ENCODE measurements at regions not wholly inside any gene's neighbourhood (a gene's known extent, or its start where the extent isn't known, plus 50 kb on each side); places are given as distances from the start of the nearest gene placed in this dataset.
"Not testable (repeated sequence)": the region's sequence is repeated elsewhere in the genome, so short reads cannot be mapped to it uniquely, and the experiment has no call there.

- intact Hi-C loops (cut with micrococcal nuclease; ENCODE audit: unreplicated experiment) = no loop called here
- H3K4me3 ChIP-seq (ENCODE audit: low read depth, low read length, poor library complexity, severe bottlenecking) = no peak overlapping the region
- no peaks in the 10 kb centered on the region for H3K9me3 ChIP-seq (ENCODE audit: low read depth, low read length, poor library complexity, severe bottlenecking)
- no peak overlapping the region for H3K27ac ChIP-seq (ENCODE audit: low read depth, low read length, poor library complexity, severe bottlenecking)
- POLR2A ChIA-PET (ENCODE audit: low non-redundant PET) = no interaction called here
- H3K36me3 ChIP-seq (ENCODE audit: insufficient read depth, low read length, poor library complexity, severe bottlenecking) = no peaks in the 10 kb centered on the region
- no peaks in the 10 kb centered on the region for H3K27me3 ChIP-seq (replicated peaks; ENCODE audit: insufficient read depth, low read depth, low read length, poor library complexity)
- DNase-seq (ENCODE audit: low spot score) = no peak
- CTCF ChIA-PET = no interaction called here
- H3K4me1 ChIP-seq (ENCODE audit: insufficient read depth, low read length, poor library complexity, severe bottlenecking) = no peaks in the 10 kb centered on the region
- no peak for TF ChIP-seq EZH2 (IDR thresholded peaks at IDR 0.05; ENCODE audit: borderline replicate concordance, low read depth, low read length, poor library complexity, severe bottlenecking)
- no peak for TF ChIP-seq CTCF (conservative IDR thresholded peaks at IDR 0.05; ENCODE audit: low read depth, low read length)
- BruUV-seq (replicated peaks) = no TSS peak
Observed at GRCh38 chr22:27605390-27605789, 196.2 kb downstream of the MN1 start.

- H3K4me3 ChIP-seq (ENCODE audit: low read depth, low read length, poor library complexity, severe bottlenecking); CTCF ChIA-PET; BruUV-seq (replicated peaks); intact Hi-C loops (cut with micrococcal nuclease; ENCODE audit: unreplicated experiment); H3K27me3 ChIP-seq (replicated peaks; ENCODE audit: insufficient read depth, low read depth, low read length, poor library complexity); DNase-seq (ENCODE audit: low spot score); POLR2A ChIA-PET (ENCODE audit: low non-redundant PET); H3K36me3 ChIP-seq (ENCODE audit: insufficient read depth, low read length, poor library complexity, severe bottlenecking); H3K27ac ChIP-seq (ENCODE audit: low read depth, low read length, poor library complexity, severe bottlenecking); H3K9me3 ChIP-seq (ENCODE audit: low read depth, low read length, poor library complexity, severe bottlenecking): not testable (repeated sequence)
- H3K4me1 ChIP-seq (ENCODE audit: insufficient read depth, low read length, poor library complexity, severe bottlenecking) = peaks cover 17% of the 10 kb centered on the region
Observed at GRCh38 chr22:27607750-27608149, 193.8 kb downstream of the MN1 start.

- Histone ChIP-seq H3K36me3 (ENCODE audit: insufficient read depth, low read length, poor library complexity, severe bottlenecking) (no peaks in the 10 kb centered on the region), H3K27me3 (replicated peaks; ENCODE audit: insufficient read depth, low read depth, low read length, poor library complexity) (no peaks in the 10 kb centered on the region), H3K27ac (ENCODE audit: low read depth, low read length, poor library complexity, severe bottlenecking) (peak overlapping the region; percentile 67), H3K4me3 (ENCODE audit: low read depth, low read length, poor library complexity, severe bottlenecking) (no peak overlapping the region), H3K4me1 (ENCODE audit: insufficient read depth, low read length, poor library complexity, severe bottlenecking) (peaks cover 17% of the 10 kb centered on the region), H3K9me3 (ENCODE audit: low read depth, low read length, poor library complexity, severe bottlenecking) (no peaks in the 10 kb centered on the region)
- no TSS peak for BruUV-seq (replicated peaks)
- no peak for TF ChIP-seq EZH2 (IDR thresholded peaks at IDR 0.05; ENCODE audit: borderline replicate concordance, low read depth, low read length, poor library complexity, severe bottlenecking)
- ChIA-PET POLR2A (ENCODE audit: low non-redundant PET) (no interaction called here), CTCF (no interaction called here)
- intact Hi-C loops (cut with micrococcal nuclease; ENCODE audit: unreplicated experiment) = no loop called here
- DNase-seq (ENCODE audit: low spot score) = no peak
Observed at GRCh38 chr22:27609451-27609888, 192.1 kb downstream of the MN1 start.

- H3K9me3 ChIP-seq (ENCODE audit: low read depth, low read length, poor library complexity, severe bottlenecking); intact Hi-C loops (cut with micrococcal nuclease; ENCODE audit: unreplicated experiment); DNase-seq (ENCODE audit: low spot score); CTCF ChIA-PET; POLR2A ChIA-PET (ENCODE audit: low non-redundant PET); H3K36me3 ChIP-seq (ENCODE audit: insufficient read depth, low read length, poor library complexity, severe bottlenecking); H3K27me3 ChIP-seq (replicated peaks; ENCODE audit: insufficient read depth, low read depth, low read length, poor library complexity); H3K4me3 ChIP-seq (ENCODE audit: low read depth, low read length, poor library complexity, severe bottlenecking); BruUV-seq (replicated peaks): not testable (repeated sequence)
- H3K27ac ChIP-seq (ENCODE audit: low read depth, low read length, poor library complexity, severe bottlenecking) = peak overlapping the region; percentile 67
- peaks cover 17% of the 10 kb centered on the region for H3K4me1 ChIP-seq (ENCODE audit: insufficient read depth, low read length, poor library complexity, severe bottlenecking)
Observed at GRCh38 chr22:27610164-27610563, 191.4 kb downstream of the MN1 start.

All from A673 (cell line).